ENCODE measurements at regions not wholly inside any gene's neighbourhood (a gene's known extent, or its start where the extent isn't known, plus 50 kb on each side); places are given as distances from the start of the nearest gene placed in this dataset.

DNA sequence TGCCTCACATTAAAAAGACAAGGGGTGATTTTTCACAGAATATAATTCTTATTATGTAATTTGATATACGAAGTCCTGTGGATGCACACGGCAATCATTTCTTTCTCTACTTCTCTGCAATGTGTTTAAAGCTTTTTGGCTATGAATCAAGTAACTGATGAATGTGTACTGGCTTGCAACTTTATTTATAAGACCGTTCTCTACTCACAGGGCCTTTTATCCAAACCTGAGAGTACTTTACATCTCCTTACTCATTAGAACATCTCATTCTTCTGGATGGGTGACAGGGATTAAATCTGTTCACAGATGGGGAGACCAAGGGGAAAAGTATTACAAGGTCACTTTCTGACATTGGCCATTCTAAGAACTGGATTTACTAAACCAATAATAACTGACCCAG lies 215.8 kb upstream of the DIO2 start:
- DNase-seq (ENCODE audit: low spot score) = no peak
- intact Hi-C loops (cut with micrococcal nuclease; ENCODE audit: unreplicated experiment) = no loop called here
- Histone ChIP-seq H3K9me3 (ENCODE audit: low read depth, low read length, poor library complexity, severe bottlenecking) (no peaks in the 10 kb centered on the region), H3K27me3 (replicated peaks; ENCODE audit: insufficient read depth, low read depth, low read length, poor library complexity) (no peaks in the 10 kb centered on the region), H3K27ac (ENCODE audit: low read depth, low read length, poor library complexity, severe bottlenecking) (no peak overlapping the region), H3K4me1 (ENCODE audit: insufficient read depth, low read length, poor library complexity, severe bottlenecking) (no peaks in the 10 kb centered on the region), H3K36me3 (ENCODE audit: insufficient read depth, low read length, poor library complexity, severe bottlenecking) (no peaks in the 10 kb centered on the region), H3K4me3 (ENCODE audit: low read depth, low read length, poor library complexity, severe bottlenecking) (no peak overlapping the region)
- CTCF ChIA-PET = no interaction called here
- POLR2A ChIA-PET (ENCODE audit: low non-redundant PET) = no interaction called here
- TF ChIP-seq, protein P1, sequence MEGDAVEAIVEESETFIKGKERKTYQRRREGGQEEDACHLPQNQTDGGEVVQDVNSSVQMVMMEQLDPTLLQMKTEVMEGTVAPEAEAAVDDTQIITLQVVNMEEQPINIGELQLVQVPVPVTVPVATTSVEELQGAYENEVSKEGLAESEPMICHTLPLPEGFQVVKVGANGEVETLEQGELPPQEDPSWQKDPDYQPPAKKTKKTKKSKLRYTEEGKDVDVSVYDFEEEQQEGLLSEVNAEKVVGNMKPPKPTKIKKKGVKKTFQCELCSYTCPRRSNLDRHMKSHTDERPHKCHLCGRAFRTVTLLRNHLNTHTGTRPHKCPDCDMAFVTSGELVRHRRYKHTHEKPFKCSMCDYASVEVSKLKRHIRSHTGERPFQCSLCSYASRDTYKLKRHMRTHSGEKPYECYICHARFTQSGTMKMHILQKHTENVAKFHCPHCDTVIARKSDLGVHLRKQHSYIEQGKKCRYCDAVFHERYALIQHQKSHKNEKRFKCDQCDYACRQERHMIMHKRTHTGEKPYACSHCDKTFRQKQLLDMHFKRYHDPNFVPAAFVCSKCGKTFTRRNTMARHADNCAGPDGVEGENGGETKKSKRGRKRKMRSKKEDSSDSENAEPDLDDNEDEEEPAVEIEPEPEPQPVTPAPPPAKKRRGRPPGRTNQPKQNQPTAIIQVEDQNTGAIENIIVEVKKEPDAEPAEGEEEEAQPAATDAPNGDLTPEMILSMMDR (conservative IDR thresholded peaks at IDR 0.05; ENCODE audit: low read depth, low read length) = no peak
- TF ChIP-seq EZH2 (IDR thresholded peaks at IDR 0.05; ENCODE audit: borderline replicate concordance, low read depth, low read length, poor library complexity, severe bottlenecking) = no peak
- BruUV-seq (replicated peaks) = no TSS peak

DNA sequence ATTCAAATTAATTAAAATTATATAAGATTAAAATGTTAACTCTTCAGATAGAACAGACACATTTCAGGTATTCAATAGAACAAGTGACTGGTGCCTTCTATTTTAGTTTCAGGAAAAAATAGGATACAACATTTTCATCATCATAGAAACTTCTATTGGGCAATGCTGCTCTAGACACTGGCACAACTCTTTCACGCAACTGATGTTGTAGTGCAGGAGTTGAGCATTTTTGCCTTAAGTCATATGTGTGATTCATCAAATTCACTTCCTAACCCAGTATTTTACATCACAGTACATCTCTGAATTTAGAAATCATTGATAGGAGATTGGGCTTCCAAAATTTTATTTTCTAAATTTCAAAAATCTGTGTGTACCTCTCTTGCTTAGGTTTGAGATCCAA lies 215.4 kb upstream of the DIO2 start:
- no peak for TF ChIP-seq EZH2 (IDR thresholded peaks at IDR 0.05; ENCODE audit: borderline replicate concordance, low read depth, low read length, poor library complexity, severe bottlenecking)
- TF ChIP-seq, protein P1 (conservative IDR thresholded peaks at IDR 0.05; ENCODE audit: low read depth, low read length) = no peak
- intact Hi-C loops (cut with micrococcal nuclease; ENCODE audit: unreplicated experiment) = no loop called here
- H3K27ac ChIP-seq (ENCODE audit: low read depth, low read length, poor library complexity, severe bottlenecking) = no peak overlapping the region
- H3K4me3 ChIP-seq (ENCODE audit: low read depth, low read length, poor library complexity, severe bottlenecking) = no peak overlapping the region
- DNase-seq (ENCODE audit: low spot score) = no peak
- no peaks in the 10 kb centered on the region for H3K4me1 ChIP-seq (ENCODE audit: insufficient read depth, low read length, poor library complexity, severe bottlenecking)
- ChIA-PET POLR2A (ENCODE audit: low non-redundant PET) (no interaction called here), CTCF (no interaction called here)
- no peaks in the 10 kb centered on the region for H3K9me3 ChIP-seq (ENCODE audit: low read depth, low read length, poor library complexity, severe bottlenecking)
- no peaks in the 10 kb centered on the region for H3K36me3 ChIP-seq (ENCODE audit: insufficient read depth, low read length, poor library complexity, severe bottlenecking)
- no TSS peak for BruUV-seq (replicated peaks)
- no peaks in the 10 kb centered on the region for H3K27me3 ChIP-seq (replicated peaks; ENCODE audit: insufficient read depth, low read depth, low read length, poor library complexity)

DNA sequence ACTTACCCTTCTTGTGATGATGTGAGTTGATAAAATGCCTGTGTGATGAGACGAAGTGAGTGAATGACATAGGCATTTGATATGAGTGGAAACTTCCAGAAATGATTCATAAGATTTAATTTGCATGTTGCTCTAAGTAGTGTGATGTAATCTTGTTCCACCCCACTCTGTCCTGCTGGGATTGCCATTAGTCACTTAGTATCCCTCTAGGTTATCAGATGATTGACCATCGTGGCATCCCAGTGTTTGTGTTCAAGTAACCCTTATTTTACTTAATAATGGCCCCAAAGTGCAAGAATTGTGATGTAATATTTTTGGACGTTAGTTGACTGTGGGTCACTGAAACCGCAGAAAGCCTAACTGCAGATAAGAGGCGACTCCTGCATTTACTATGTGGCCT lies 214.4 kb upstream of the DIO2 start:
- TF ChIP-seq, protein P1 (conservative IDR thresholded peaks at IDR 0.05; ENCODE audit: low read depth, low read length) = no peak
- no peak for TF ChIP-seq EZH2 (IDR thresholded peaks at IDR 0.05; ENCODE audit: borderline replicate concordance, low read depth, low read length, poor library complexity, severe bottlenecking)
- no TSS peak for BruUV-seq (replicated peaks)
- Histone ChIP-seq H3K27ac (ENCODE audit: low read depth, low read length, poor library complexity, severe bottlenecking) (no peak overlapping the region), H3K9me3 (ENCODE audit: low read depth, low read length, poor library complexity, severe bottlenecking) (no peaks in the 10 kb centered on the region), H3K36me3 (ENCODE audit: insufficient read depth, low read length, poor library complexity, severe bottlenecking) (no peaks in the 10 kb centered on the region), H3K27me3 (replicated peaks; ENCODE audit: insufficient read depth, low read depth, low read length, poor library complexity) (no peaks in the 10 kb centered on the region), H3K4me3 (ENCODE audit: low read depth, low read length, poor library complexity, severe bottlenecking) (no peak overlapping the region), H3K4me1 (ENCODE audit: insufficient read depth, low read length, poor library complexity, severe bottlenecking) (no peaks in the 10 kb centered on the region)
- POLR2A ChIA-PET (ENCODE audit: low non-redundant PET) = no interaction called here
- peak; percentile 3 for DNase-seq (ENCODE audit: low spot score)
- CTCF ChIA-PET = no interaction called here
- intact Hi-C loops (cut with micrococcal nuclease; ENCODE audit: unreplicated experiment) = no loop called here
